NCI-H524 (cell line): ENCODE measurements at regions not wholly inside any gene's neighbourhood (a gene's known extent, or its start where the extent isn't known, plus 50 kb on each side); places are given as distances from the start of the nearest gene placed in this dataset.
A peak's percentile ranks its signal among the peaks of the same experiment; 100 is the strongest.
"Not testable (repeated sequence)": the region's sequence is repeated elsewhere in the genome, so short reads cannot be mapped to it uniquely, and the experiment has no call there.

ENCODE experiments used
- DNase-seq, 2 experiments: peaks; one replicate each; lab custom pipeline; 2025; lab: John Stamatoyannopoulos, UW

DNA sequence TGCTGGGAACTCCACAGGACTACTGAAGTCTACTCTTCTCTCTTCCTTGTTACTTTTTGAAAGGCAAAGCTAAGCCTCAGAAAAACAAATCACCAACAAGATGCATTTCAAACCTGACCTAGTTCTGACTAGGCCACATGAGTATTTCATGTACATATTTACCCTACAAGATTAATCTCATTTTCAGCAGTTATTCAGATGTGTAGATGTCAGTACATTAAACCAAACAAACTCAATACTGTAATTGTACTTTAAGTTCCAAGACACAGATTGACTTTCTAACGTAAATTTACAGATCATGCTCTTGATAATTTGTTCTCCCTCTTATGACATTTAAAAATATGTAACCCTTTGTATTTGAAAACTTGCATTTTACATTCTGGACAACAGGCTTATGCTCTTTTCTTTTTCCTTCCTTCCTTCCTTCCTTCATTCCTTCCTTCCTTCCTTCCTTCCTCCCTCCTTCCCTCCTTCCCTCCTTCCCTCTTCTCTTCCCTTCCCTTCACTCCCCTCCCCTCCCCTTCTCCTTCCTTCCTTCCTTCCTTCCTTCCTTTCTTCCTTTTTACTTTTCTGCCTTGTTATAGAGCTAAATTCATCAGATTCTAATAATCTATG lies 1653.4 kb downstream of the EFNA5 start:
- no peak for DNase-seq

DNA sequence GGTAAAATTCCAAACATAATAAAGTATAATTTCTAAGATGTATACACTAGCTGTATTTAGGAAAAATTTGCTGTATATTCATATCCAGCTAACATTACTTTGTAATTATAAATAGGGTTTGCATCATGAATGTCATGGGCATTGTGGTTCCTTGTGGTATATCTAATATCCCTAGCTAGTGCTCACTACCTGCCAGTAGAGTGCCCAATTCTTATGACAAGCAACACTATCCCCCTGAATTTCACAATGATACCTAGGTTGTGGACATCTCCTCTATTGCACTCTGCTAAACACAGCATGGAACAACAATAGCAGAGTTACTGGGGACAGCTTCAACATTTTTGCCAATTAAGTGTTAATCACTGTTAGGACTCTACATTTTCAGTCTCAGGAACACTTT lies 1656.5 kb downstream of the EFNA5 start:
- DNase-seq: no peak

DNA sequence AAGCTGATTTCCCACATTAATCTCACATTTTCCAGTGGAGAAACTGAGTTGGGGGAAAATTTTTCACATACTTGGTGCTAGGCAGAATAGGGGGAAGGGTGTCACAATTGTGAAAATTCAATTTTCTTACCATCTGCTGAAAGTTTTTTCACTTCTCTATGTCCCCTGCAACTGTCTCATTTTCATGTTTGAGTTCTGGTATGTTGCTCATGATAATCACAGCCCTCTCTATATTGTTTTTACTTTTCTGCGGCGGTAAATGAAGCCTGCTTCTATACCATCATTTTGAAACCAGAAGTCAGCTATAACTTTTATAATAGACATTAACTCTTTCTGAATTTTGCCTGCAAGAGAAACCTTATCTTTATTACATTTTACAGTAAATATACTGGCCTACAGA lies 1664.5 kb downstream of the EFNA5 start:
- no peak for DNase-seq

DNA sequence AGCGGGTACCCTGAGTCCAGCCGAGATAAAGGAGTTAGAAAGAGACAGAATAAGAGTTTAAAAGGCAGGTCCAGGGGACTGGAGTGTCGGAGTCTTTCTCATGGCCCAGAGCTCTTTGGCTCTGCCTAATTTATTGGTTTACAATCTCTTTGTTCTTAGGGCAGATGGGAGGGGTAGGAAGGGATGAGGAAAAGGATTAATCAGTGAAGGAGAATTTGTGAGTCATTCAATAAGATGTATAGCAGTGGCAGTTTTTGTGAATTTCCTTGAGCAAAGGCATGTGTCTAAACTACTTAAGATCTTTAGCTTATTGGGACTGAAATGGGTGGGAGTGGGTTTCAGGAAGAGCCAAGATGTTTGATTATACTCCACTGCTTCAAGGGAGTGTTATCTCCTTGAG lies 1671.7 kb downstream of the EFNA5 start:
- not testable (repeated sequence) for DNase-seq

DNA sequence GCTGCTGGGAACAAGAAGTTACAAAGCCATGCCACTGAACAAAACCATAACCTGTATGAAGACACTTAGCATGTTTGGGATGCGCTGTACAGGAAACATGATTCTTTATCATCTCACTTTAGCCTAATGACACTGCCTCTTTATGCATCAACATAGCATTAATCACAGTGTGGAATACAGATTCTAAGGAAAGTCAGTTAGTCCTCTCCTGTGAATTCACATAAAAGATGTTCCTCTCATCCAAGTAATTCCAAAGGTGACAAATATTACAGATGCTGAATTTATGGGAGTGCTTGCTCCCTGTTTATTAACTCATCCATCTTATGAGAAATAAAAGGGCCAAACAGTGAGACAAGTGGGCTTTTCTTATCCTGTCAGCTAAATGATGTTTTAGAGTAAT lies 1677.7 kb downstream of the EFNA5 start:
- no peak for DNase-seq

DNA sequence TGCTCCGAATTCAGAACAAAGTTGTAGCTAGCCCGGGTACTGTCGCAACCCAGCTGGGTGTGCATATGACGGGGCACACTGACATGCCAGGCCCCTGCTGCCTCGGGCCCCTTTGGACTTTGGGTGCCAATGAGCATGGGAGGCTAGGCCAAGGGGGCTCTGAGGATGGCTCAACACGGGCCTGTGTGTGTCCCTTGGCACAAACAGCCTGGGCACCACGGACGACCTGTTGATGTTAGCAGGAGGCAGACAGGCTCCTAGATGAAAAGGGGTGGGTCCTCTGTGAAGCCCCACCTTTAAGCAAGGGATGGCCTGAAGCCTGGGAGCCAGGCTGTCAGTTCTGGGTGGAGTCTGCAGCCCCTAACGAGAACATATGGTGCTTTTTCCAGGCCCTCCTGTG lies 1688.2 kb downstream of the EFNA5 start:
- peak in 1 of 2 experiments; percentile 2 for DNase-seq

DNA sequence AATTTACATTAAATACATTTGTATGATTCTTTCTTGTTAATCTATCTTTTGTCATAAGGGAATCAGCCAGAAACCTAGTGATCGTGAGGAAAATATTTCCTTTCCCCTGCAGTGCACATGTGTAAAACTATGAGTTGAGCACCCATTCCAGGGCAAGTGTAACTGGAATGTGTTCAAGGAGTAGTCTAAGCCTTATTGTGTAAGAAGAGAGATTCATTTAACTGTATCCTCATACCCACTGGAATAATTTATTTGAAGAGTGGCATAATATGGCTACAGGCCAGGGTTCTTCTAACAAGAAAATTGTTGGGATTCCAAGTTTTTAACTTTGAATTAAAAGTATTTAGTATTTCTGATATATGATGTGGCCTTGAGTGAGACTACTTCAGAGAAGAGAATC lies 1692.7 kb downstream of the EFNA5 start:
- DNase-seq: no peak

DNA sequence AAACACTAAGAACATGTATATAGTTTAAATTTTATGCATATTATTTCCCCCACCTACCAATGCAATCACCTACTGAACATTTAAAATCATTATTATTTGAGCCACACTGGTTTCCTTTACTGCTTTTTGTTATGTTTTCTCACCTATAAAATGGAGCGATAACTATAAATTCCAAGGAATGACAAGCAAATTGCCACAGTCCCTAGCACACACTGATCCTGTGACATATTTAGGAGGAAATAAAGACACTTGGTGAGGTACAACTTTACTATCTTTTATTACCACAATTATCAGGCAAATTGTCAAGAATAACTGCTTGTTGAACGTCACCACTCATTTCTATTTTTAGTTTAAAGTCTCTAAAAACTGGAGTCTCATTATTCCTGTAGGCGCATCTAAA lies 1693.6 kb downstream of the EFNA5 start:
- no peak for DNase-seq

DNA sequence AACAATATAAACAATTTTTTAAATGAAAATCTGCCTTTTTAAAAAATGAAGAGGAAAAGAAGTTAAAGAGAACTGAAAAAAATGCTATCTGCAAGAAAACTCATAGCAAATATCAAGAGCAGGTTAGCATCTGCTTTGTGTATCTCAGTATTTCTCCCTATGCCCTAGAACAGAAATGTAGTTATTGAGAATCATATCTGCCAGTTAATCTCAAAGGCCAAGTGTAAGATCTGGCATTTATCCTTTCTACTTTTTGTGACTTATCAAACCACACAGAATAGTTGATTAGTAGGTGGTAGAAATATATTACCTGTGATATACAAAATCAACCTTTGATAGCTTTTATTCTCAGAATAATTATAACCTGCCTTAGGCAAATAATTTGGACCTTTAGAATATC lies 1699.8 kb downstream of the EFNA5 start:
- DNase-seq: no peak

DNA sequence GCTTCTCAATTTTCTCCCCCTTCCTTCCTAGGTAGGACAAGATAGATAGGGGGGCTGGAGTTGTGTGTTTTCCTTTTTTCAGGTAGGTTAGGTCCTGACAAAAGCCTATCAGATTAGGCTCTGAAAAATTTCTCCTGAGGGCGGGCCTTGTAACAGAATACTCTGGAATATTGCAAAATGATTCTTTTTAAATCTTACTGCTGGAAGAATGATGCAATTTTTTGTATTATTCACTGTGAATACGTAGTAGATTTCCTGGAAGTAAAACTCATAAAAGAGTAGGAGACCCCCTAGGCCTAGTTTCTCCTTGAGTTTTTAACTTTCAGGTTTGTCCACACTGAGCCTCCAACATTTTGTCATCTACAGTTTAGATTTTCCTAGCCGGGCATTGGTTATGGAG lies 1701.8 kb downstream of the EFNA5 start:
- no peak for DNase-seq

DNA sequence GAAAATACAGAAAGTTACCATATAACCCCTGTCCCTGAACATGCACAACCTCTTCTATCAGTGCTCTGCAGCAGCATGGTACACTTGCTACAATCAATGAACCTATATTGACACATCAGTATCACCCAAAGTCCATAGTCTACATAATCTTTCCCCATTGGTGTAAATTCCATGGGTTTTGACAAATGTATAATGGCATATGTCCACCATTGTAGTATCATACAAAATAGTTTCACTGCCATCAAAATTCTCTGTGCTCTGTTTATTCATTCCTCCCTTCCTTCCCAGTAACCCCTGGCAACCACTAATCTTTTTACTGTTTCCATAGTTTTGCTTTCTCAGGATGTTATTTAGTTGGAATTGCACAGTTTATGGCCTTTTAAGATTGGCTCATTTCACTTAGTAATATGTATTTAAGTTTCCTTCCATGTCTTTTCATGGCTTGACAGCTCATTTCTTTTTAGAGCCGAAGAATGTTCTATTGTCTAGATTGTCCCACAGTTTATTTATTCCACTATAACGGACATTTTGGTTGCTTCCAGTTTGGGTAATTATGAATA lies 1707.0 kb downstream of the EFNA5 start:
- no peak for DNase-seq

DNA sequence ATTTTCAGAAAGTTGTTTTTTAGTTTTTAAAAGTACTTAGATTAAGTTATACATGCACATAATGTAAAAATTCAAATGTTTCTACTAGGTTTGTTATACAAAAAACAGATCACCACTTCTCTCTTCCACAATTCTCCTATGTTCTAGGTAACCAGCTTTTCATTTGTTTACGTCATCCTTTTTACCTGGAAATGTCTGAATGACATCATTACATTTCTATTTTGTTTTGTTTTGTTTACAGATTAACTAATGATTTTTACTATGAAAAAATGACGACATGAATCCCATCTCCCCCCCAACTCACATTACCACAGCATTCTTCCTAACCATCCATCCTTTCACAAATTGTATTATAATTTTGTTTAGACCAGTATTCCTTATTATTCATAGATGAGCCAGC lies 1709.2 kb downstream of the EFNA5 start:
- DNase-seq: no peak

DNA sequence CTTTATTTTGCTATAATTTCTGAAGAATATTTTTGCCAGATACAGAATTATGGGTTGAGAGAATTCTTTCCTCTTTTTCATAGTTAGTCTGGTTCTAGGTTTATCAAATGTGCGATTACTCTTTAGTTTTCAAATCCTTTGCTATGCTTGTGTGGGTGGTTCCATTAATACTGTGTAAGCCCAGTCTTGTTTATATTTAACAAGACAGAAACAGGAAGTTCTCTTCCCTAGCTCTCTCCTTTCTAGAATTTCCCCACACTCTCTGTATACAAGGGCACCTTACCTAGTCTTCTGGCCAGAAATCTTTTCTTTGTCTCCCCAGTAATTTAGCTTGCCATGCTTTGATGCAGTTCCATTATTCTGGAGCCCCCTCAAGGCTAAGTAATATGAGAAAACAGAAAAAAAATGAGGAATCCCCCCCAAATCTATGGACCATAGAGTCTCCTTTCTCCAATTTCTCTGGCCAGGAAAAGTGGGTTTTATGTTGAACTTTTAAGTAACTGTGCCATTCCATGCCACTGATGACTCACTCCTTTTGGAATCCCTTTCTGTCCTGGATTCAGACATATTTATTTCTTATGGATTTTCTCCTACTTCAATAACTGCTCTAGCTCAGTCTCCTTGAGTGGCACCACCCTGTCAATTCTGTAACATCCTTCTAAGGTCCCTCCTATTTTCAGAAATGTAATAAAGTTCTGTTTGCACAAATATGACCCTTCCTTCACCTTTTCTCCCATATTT lies 1714.1 kb downstream of the EFNA5 start:
- no peak for DNase-seq

DNA sequence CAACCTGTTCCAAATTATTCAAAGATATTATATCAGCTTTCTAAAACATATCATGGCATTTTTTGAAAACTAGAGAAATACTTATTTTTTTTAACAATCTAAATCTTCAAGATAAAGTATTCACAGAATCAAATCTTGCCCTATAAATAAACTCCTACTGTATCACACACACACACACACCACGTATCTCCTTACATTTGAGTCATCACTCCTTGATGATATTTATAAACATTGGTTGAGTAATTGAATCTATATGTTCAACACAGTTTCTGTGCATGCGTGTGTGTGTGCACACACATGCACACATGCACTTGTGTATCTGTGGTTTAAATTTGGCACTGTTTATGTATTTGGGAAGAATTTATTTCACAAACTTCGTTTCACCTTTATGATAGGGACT lies 1716.4 kb downstream of the EFNA5 start:
- DNase-seq: no peak

DNA sequence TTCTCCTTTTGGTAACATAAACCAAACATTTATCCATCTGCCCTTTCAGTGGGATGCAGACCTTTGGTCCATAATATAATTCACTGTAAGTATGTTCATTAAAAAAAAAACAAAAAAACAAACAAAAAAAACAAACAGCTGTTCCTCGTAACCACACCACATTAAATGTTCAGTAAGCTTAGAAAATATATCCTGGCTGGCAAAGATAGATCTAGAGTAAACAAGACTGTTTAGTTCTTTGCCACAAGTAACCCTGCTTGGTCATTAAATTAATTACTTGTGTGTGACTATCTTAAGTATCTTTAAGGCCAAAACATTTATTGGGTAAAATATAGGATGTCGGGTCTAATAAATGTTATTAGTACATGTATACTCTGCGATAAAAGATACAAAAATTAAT lies 1717.1 kb downstream of the EFNA5 start:
- DNase-seq: no peak

DNA sequence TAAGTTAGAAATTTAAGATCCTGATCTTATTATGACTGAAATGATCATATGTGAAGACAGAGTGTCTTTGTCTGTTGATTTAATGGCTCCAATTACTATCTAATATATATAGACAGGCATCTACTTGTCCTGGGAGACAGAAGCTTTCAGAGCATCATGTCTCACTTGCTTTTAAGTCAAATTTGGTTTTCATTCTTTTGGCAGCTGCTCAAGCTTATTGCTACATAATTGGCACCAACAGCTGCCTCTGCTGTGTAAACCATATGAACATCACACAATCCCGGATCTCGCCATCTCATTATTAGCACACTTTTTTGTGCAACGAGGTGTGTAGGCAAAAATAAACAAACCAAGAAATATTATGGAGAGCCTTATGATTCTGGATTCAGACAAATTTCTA lies 1717.9 kb downstream of the EFNA5 start:
- peak; percentile 37 to 87 for DNase-seq

DNA sequence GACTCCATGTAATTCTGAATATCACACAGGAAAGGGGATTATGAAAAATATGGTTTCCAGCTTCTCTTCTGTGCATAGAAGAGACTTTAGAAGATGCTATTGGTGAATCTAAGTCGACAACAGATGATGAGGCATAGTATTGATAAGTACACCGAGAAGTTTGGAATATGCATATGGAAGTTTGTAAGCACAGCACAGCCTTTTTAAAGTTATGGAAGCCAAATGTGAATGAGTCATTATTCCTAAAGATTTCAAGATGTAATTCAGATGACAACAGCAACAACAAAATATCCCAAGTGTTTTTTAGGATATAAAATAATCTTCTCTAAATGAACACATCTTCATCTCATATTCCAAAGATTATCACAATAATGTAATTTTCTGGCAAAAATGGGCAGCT lies 1723.3 kb downstream of the EFNA5 start:
- no peak for DNase-seq

DNA sequence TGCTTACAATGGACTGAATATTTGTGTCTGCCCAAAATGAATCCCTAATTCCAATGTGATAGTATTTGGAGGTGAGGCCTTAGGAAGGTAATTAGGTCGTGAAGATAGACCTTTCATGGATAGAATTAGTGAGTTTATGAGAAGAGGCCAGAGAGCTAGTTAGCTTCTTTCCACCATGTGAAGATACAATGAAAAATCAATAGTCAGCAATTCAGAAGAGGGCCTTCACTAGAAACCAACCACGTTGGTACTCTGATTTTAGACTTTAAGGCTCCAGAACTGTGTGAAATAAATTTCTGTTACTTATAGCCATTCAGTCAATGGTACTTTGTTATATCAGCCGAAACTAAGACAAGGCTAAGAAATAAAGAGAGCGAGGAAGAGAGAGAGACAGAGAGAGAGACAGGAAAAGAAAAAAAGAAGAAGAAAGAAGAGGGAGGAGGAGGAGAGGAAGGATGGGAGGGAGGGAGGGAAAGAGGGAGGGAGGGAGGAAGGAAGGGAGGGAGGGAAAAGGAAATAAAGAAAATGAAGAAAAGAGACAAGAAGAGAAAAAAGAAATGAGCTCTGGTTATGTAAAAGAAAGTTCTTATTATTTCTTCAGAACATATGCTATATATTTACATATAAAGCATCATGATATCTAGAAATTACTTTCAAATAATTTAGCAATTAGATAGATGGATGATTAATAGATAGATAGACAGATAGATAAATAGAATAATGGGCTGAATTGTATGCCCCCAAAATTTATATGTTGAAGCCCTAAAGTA lies 1725.3 kb downstream of the EFNA5 start:
- DNase-seq: no peak

DNA sequence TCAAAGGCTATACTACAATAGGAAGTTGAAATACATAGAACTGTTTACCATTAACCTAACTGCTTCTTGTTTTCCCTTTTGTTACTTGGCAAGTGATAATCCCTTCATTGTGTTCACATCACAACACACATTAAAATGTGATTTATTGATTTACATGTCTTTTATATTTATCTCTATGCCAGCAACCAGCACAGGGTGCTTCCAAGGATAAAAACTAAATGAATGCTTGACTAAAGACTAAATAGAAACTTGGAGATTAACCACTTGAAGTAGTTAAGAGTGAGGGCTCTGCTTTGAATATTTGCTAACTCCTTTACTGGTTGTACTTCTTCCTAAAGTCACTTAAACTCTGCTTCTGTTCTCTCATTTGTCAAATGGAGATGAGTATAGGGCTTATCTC lies 1730.6 kb downstream of the EFNA5 start:
- DNase-seq: no peak

DNA sequence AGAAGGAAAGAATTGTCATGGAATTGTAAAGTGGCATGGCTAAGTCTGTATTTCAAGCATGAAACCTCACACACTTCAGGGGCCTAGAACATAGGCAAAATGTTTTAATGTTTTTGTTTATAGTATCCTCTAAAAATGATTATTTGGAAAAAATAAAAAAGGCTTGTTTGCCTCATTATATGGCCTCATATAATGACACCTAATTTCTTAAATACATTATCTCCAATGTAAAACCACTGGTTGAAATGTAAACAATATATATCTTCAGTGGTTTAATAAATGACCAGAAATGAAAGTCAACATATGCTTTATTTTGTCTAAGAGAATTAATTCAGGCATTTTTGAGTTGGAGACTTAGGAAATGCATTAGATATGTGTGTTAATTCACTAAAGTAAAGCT lies 1736.6 kb downstream of the EFNA5 start:
- no peak for DNase-seq

DNA sequence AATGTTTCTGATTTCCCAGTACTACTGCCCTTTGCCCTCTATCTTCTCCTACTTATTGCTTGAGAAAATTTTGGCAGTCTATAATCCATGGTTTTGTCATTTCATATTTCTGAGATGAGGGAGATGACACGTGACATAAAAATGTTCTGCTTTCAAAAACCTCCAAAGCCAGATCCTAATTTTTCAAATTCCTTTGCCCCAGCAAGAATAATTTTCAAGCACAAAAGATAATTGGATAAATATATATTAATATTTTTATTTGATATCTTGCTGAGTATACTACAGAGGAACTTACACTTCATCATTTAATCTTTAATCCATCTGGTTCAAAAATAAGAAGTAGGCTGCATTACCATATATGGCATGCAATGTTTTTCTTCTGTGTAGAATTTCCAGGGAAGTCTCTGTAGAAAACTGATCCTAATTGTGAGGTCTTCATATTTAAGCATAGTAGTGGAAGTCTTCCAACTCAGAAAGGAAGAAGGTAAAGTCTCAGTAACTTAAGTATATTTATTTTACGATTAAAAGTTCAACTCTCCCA lies 1738.8 kb downstream of the EFNA5 start:
- DNase-seq: no peak

DNA sequence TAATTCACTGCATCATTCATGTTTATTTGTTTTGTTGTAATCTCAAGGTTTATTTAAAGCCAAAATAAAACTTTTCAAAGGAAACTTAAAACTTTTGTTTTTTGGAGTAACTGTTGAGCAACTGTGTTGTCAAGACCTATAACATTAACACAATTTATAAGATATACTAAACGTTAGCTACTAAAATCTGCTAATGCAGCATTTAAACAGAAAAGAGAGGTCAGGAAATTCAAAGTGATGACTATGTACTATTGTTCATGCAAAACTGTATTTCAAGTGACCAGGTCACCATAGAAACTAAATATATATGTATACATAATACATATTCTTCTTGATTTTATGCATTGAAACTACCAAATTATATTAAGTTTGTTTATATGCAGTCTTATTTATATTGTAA lies 1740.9 kb downstream of the EFNA5 start:
- DNase-seq: no peak

DNA sequence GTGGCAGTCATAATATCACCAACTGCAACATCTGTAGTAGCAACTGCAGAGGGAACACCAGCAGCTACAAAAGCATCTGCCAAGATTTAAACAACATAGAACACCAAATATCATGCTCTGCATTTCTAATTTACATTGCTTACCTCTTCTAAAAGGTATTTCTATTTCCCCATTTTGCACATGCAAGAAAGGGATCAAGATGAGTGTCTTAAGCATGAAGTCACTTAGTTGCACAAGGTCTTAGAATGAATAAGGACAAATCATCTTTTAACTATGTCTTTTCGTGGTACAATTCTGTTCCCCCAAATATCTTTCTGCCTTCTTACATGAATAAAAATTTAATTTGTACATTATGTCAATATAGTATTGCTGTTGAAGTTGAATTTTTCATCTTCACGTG lies 1746.4 kb downstream of the EFNA5 start:
- no peak for DNase-seq
